Trophoblast cell (in vitro differentiated cells and primary cell): ENCODE measurements at regions not wholly inside any gene's neighbourhood (a gene's known extent, or its start where the extent isn't known, plus 50 kb on each side); places are given as distances from the start of the nearest gene placed in this dataset.
A peak's percentile ranks its signal among the peaks of the same experiment; 100 is the strongest.

Experiments used
- DNase-seq, 2 donors: peaks; one replicate each; pipeline ENCODE4 v3.0.0-alpha.2; 2016
- H2AFZ ChIP-seq: 2 replicates; pipeline ENCODE4 v1.6.1; 2013; ENCODE audit warnings: low read length, moderate library complexity, mild to moderate bottlenecking; ENCODE audit not compliant: insufficient read depth, poor library complexity
- H2AK5ac ChIP-seq: 2 replicates; pipeline ENCODE4 v1.6.1; 2013; ENCODE audit warnings: mild to moderate bottlenecking, low read length
- H2BK120ac ChIP-seq: 2 replicates; pipeline ENCODE4 v1.6.1; 2013; ENCODE audit warnings: low read length, mild to moderate bottlenecking, moderate library complexity; ENCODE audit not compliant: insufficient read depth, poor library complexity
- H2BK12ac ChIP-seq: 2 replicates; pipeline ENCODE4 v1.6.1; 2013; ENCODE audit warnings: mild to moderate bottlenecking, low read length, moderate library complexity
- H2BK5ac ChIP-seq: 2 replicates; pipeline ENCODE4 v1.6.1; 2013; ENCODE audit warnings: low read length, low read depth, moderate library complexity, mild to moderate bottlenecking; ENCODE audit not compliant: poor library complexity
- H3K14ac ChIP-seq: 2 replicates; pipeline ENCODE4 v1.6.1; 2013; ENCODE audit warnings: mild to moderate bottlenecking, low read length
- H3K18ac ChIP-seq: 2 replicates; pipeline ENCODE4 v1.6.1; 2013; ENCODE audit warnings: mild to moderate bottlenecking, low read length
- H3K23ac ChIP-seq: 2 replicates; pipeline ENCODE4 v1.6.1; 2013; ENCODE audit warnings: low read length
- H3K27ac ChIP-seq: 2 replicates; pipeline ENCODE4 v1.5.1; 2013; ENCODE audit warnings: low read depth, mild to moderate bottlenecking, inconsistent platforms, low read length, moderate library complexity
- H3K27me3 ChIP-seq: 2 replicates; pipeline ENCODE4 v1.6.1; 2013; ENCODE audit warnings: inconsistent platforms, mild to moderate bottlenecking, low read length, moderate library complexity; ENCODE audit not compliant: insufficient read depth
- H3K36me3 ChIP-seq, 2 experiments: 1 replicate in 1 of 2; 2 replicates in 1 of 2; pipeline ENCODE4 v1.6.1; 2013; ENCODE audit warnings: low read length in 2 of 2, mild to moderate bottlenecking in 2 of 2, moderate library complexity in 1 of 2; ENCODE audit not compliant: insufficient read depth in 2 of 2, control insufficient read depth in 1 of 2
- H3K4ac ChIP-seq: 2 replicates; pipeline ENCODE4 v1.6.1; 2013; ENCODE audit warnings: low read depth, mild to moderate bottlenecking, low read length, moderate library complexity
- H3K4me1 ChIP-seq, 2 experiments: 1 replicate in 1 of 2; 2 replicates in 1 of 2; pipeline ENCODE4 v1.6.1; 2013; ENCODE audit warnings: low read length in 2 of 2, mild to moderate bottlenecking in 2 of 2, moderate library complexity in 1 of 2; ENCODE audit not compliant: insufficient read depth in 2 of 2, control insufficient read depth in 1 of 2
- H3K4me2 ChIP-seq: 2 replicates; pipeline ENCODE4 v1.6.1; 2013; ENCODE audit warnings: inconsistent platforms, mild to moderate bottlenecking, low read length, moderate library complexity
- H3K4me3 ChIP-seq: 2 replicates; pipeline ENCODE4 v1.5.1; 2013; ENCODE audit warnings: mild to moderate bottlenecking, low read depth, low read length, inconsistent platforms
- H3K79me1 ChIP-seq: one replicate; pipeline ENCODE4 v1.6.1; 2013; ENCODE audit warnings: low read length
- H3K79me2 ChIP-seq: 2 replicates; pipeline ENCODE4 v1.6.1; 2013; ENCODE audit warnings: low read length, mild to moderate bottlenecking; ENCODE audit not compliant: control insufficient read depth, insufficient read depth, poor library complexity
- H3K9ac ChIP-seq: 2 replicates; pipeline ENCODE4 v1.6.1; 2013; ENCODE audit warnings: mild to moderate bottlenecking, low read length
- H3K9me3 ChIP-seq: 2 replicates; pipeline ENCODE4 v1.6.1; 2013; ENCODE audit warnings: low read depth, mild to moderate bottlenecking, control low read depth, inconsistent platforms, low read length; ENCODE audit not compliant: insufficient read depth
- H4K12ac ChIP-seq: 2 replicates; pipeline ENCODE4 v1.6.1; 2013; ENCODE audit warnings: low read depth, mild to moderate bottlenecking, low read length, moderate library complexity
- H4K8ac ChIP-seq: 2 replicates; pipeline ENCODE4 v1.6.1; 2013; ENCODE audit warnings: low read depth, mild to moderate bottlenecking, low read length, moderate library complexity
- H4K91ac ChIP-seq: one replicate; pipeline ENCODE4 v1.6.1; 2013; ENCODE audit warnings: low read depth, mild to moderate bottlenecking, low read length, moderate library complexity
- WGBS: extraction: QIAGEN DNeasy Blood & Tissue Kit; methylation state at CpG from one replicate; pipeline ENCODE4 v1.1.7; 2013; ENCODE audit warnings: missing lambda C conversion rate; ENCODE audit not compliant: insufficient read length, insufficient coverage; ENCODE audit errors: extremely low coverage; 5-methylcytosine and 5-hydroxymethylcytosine counted together

DNA sequence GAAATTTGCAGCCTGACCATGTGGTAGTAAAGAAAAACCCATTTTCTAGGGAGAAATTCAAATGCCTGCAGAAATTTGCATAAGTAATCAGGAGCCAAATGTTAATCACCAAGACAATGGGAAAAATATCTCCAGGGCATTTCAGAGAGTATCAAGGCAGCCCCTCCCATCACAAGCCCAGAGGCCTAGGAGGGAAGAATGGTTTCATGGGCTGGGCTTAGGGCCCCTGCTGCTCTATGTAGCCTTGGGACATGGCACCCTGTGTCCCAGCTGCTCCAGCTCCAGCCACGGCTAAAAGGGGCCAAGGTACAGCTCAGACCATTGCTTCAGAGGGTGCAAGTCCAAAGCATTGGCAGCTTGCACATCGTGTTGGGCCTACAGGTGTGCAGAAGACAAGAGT lies 117.2 kb upstream of the RALGAPA2 start:
- no peak overlapping the region for H2BK120ac ChIP-seq
- no peak overlapping the region for H3K18ac ChIP-seq
- no peaks in the 10 kb centered on the region for H3K27me3 ChIP-seq
- no peaks in the 10 kb centered on the region for H3K9me3 ChIP-seq
- peaks cover 2 to 6% of the 10 kb centered on the region in 2 experiments for H3K4me1 ChIP-seq
- no peak overlapping the region for H4K91ac ChIP-seq
- no peak overlapping the region for H3K4ac ChIP-seq
- no peak overlapping the region for H3K27ac ChIP-seq
- no peak overlapping the region for H2AK5ac ChIP-seq
- no peaks in the 10 kb centered on the region for H3K36me3 ChIP-seq
- no peak overlapping the region for H2BK5ac ChIP-seq
- no peak overlapping the region for H4K12ac ChIP-seq
- no peak overlapping the region for H3K23ac ChIP-seq
- no peak overlapping the region for H3K4me2 ChIP-seq
- H3K79me1 ChIP-seq, result no peaks in the 10 kb centered on the region
- no peaks in the 10 kb centered on the region for H3K79me2 ChIP-seq
- no peak overlapping the region for H4K8ac ChIP-seq
- H3K9ac ChIP-seq, result no peak overlapping the region
- H2AFZ ChIP-seq, result no peak overlapping the region
- H2BK12ac ChIP-seq, result no peak overlapping the region
- H3K4me3 ChIP-seq, result no peak overlapping the region
- no peak for DNase-seq
- WGBS, result no CpG with 5 or more reads among the region's 2 CpGs
- H3K14ac ChIP-seq, result no peak overlapping the region

DNA sequence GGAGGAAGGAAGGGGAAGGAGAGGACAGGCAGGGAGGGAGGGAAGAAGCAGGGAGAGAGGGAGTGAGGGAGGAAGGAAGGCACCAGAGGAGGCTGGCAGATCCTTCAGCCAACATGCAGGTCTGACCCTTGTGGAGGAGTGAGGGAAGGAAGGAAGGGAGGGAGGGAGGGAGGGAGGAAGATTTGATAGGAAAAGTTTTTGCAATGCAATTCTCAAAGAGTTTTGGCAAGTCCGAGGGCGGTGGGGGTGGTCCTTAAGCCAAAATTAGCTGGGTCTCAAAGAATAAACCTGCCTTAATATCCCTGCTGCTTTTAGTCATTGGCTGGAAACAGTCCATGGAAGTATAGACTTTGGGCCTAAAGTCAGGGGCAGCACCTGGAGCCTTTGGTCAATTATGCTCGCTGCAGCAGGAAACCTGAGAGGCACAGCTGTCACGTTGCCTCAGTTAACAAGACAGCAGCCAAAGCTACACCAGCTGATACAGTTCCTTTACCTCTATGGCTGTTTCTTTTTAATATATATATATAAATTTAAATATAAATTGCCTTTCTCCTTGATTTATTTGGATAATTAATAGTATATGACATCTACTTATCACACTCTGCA lies 115.7 kb upstream of the RALGAPA2 start:
- H3K27me3 ChIP-seq, result no peaks in the 10 kb centered on the region
- no peak overlapping the region for H3K18ac ChIP-seq
- WGBS, result no CpG with 5 or more reads among the region's 4 CpGs
- H2BK5ac ChIP-seq, result no peak overlapping the region
- H3K36me3 ChIP-seq, result no peaks in the 10 kb centered on the region
- H2BK12ac ChIP-seq, result no peak overlapping the region
- H3K9ac ChIP-seq, result no peak overlapping the region
- no peaks in the 10 kb centered on the region for H3K9me3 ChIP-seq
- no peak overlapping the region for H3K27ac ChIP-seq
- H2AK5ac ChIP-seq, result no peak overlapping the region
- no peak for DNase-seq
- H4K8ac ChIP-seq, result no peak overlapping the region
- no peak overlapping the region for H3K23ac ChIP-seq
- H4K91ac ChIP-seq, result no peak overlapping the region
- H3K79me2 ChIP-seq, result no peaks in the 10 kb centered on the region
- no peak overlapping the region for H4K12ac ChIP-seq
- no peak overlapping the region for H2BK120ac ChIP-seq
- H3K4ac ChIP-seq, result no peak overlapping the region
- H3K79me1 ChIP-seq, result no peaks in the 10 kb centered on the region
- no peak overlapping the region for H3K4me2 ChIP-seq
- H3K4me3 ChIP-seq, result no peak overlapping the region
- H2AFZ ChIP-seq, result no peak overlapping the region
- peaks cover 2 to 6% of the 10 kb centered on the region in 2 experiments for H3K4me1 ChIP-seq
- H3K14ac ChIP-seq, result no peak overlapping the region

DNA sequence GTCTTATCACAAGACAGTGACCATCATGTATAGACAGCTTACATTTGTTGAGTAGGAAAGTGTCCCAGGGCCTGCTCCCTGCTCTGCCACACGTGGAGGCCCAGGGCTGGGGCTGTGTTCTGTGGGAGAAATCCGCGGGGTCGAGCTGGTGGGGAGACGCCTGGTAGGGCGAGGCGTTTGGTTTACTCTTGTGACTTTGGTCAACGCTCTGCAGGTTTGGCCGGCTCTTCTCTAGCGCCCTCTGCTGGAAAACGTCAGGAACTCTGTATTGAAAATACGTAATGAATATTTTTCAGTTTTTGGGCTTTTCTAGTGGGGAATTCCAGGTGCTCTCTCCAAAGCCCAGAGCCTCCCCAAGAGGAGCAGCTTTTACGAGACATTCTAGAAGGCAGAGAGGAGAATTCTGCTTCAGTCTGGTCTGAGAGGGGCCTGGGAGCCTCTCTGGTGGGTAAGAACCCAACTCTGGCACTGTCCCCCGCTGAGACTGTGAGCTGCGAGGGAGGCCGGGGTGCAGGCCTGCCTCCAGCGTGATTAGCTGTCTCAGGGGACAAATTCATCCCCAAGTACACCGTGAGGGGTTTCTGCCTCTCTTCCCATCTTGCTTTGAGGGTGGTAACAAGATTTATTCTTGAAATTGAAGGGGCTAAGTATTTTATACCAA lies 112.6 kb upstream of the RALGAPA2 start:
- Histone ChIP-seq H3K27me3 (no peaks in the 10 kb centered on the region), H3K4ac (no peak overlapping the region), H3K18ac (no peak overlapping the region), H2BK12ac (no peak overlapping the region), H3K27ac (no peak overlapping the region), H3K9ac (no peak overlapping the region), H4K12ac (no peak overlapping the region), H3K9me3 (no peaks in the 10 kb centered on the region), H4K91ac (no peak overlapping the region), H3K4me2 (no peak overlapping the region), H3K4me1 (peaks cover 8 to 13% of the 10 kb centered on the region in 2 experiments), H4K8ac (no peak overlapping the region), H3K14ac (no peak overlapping the region), H2BK5ac (no peak overlapping the region), H3K4me3 (no peak overlapping the region), H2AFZ (no peak overlapping the region), H3K23ac (no peak overlapping the region), H3K36me3 (no peaks in the 10 kb centered on the region), H2AK5ac (no peak overlapping the region), H3K79me1 (no peaks in the 10 kb centered on the region), H3K79me2 (no peaks in the 10 kb centered on the region), H2BK120ac (no peak overlapping the region)
- DNase-seq, result peak; percentile 38 to 80
- no CpG with 5 or more reads among the region's 18 CpGs for WGBS

DNA sequence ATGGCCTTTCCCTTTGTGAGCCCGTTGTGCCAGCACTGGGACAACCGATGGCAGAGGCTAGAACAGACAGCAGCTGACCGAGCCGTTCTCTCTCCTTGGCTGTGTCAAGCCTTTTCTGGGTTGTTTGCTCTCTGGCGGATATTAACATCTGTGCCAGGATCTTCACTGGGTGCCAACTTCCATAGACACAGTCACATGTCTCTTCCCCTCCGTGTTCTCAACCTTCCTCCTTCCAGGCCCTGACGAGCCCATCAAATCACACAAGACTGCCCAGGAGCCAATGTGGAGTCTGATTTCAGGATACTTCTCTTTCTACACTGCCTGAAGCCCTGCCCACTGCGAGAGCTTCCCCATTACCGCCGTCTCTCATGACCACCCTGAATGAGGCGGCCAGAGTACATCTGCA lies 111.0 kb upstream of the RALGAPA2 start:
- Histone ChIP-seq H4K8ac (no peak overlapping the region), H3K4me3 (no peak overlapping the region), H2BK12ac (no peak overlapping the region), H3K4me2 (no peak overlapping the region), H3K27ac (no peak overlapping the region), H4K91ac (no peak overlapping the region), H2BK5ac (no peak overlapping the region), H2BK120ac (no peak overlapping the region), H2AFZ (no peak overlapping the region), H4K12ac (no peak overlapping the region), H3K36me3 (no peaks in the 10 kb centered on the region), H3K14ac (no peak overlapping the region), H3K4me1 (peaks cover 8 to 13% of the 10 kb centered on the region in 2 experiments), H3K9ac (no peak overlapping the region), H3K18ac (no peak overlapping the region), H3K79me2 (no peaks in the 10 kb centered on the region), H3K27me3 (no peaks in the 10 kb centered on the region), H3K9me3 (no peaks in the 10 kb centered on the region), H3K79me1 (no peaks in the 10 kb centered on the region), H3K4ac (no peak overlapping the region), H2AK5ac (no peak overlapping the region), H3K23ac (no peak overlapping the region)
- no peak for DNase-seq
- no CpG with 5 or more reads among the region's 11 CpGs for WGBS
